ENCODE measurements at regions not wholly inside any gene's neighbourhood (a gene's known extent, or its start where the extent isn't known, plus 50 kb on each side); places are given as distances from the start of the nearest gene placed in this dataset.

DNA sequence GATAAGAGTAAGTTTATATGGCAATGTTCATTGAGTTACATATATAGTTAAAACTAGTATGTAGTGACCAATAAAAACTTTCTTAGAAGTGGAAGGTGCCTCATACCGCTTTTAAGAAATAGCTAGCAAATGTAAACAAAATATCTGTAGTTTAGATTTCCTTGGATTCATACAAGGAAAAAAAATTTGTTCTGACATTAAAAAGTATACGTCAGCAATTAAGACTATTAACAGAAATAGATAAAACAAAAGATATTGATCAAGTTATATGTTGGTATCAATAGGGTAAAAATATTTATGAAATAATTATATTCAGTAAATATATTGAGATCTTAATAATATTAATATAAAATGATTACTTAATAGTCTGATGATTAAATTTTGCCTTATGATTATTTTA is 718.8 kb upstream of the LRFN5 start:
- H2BK120ac ChIP-seq (ENCODE audit: low read depth, low read length, poor library complexity, severe bottlenecking) = no peak overlapping the region

More for the DNA sequence above, 718.8 kb upstream of the LRFN5 start:
- Histone ChIP-seq H3K79me2 (ENCODE audit: insufficient read depth, low read length) (no peaks in the 10 kb centered on the region), H3T11ph (ENCODE audit: low read length) (no peak overlapping the region), H2BK15ac (ENCODE audit: low read depth, low read length) (no peak overlapping the region), H2AFZ (ENCODE audit: low read length) (no peak overlapping the region), H3K4me2 (ENCODE audit: insufficient read depth, insufficient read length, low read length) (no peak overlapping the region), H4K91ac (ENCODE audit: insufficient read length, low read depth, low read length) (no peak overlapping the region), H2BK5ac (ENCODE audit: insufficient read length, low read length) (no peak overlapping the region), H2BK20ac (ENCODE audit: low read depth, low read length, poor library complexity, severe bottlenecking) (no peak overlapping the region), H3K27ac (ENCODE audit: insufficient read length, low read depth, low read length) (no peak overlapping the region), H3K79me1 (ENCODE audit: insufficient read depth, low read depth, low read length, poor library complexity, severe bottlenecking) (no peaks in the 10 kb centered on the region), H2AK5ac (ENCODE audit: insufficient read length, low read length) (no peak overlapping the region), H3K9ac (ENCODE audit: extremely low read depth, insufficient read length, low read length) (no peak overlapping the region), H4K5ac (ENCODE audit: insufficient read length, low read depth, low read length) (no peak overlapping the region), H3K4ac (ENCODE audit: low read depth, low read length) (no peak overlapping the region), H3K14ac (ENCODE audit: insufficient read depth, low read length) (no peak overlapping the region), H3K18ac (ENCODE audit: insufficient read length, low read depth, low read length) (no peak overlapping the region), H3K9me3 (ENCODE audit: control insufficient read depth, low read depth, low read length) (no peaks in the 10 kb centered on the region), H4K20me1 (ENCODE audit: control insufficient read depth, insufficient read depth, insufficient read length) (no peaks in the 10 kb centered on the region), H3K23me2 (ENCODE audit: insufficient read length, low read depth, low read length, poor library complexity, severe bottlenecking) (no peaks in the 10 kb centered on the region), H2BK12ac (ENCODE audit: insufficient read length, low read depth, low read length) (no peak overlapping the region), H4K8ac (replicated peaks; ENCODE audit: insufficient read length, low read depth, low read length) (no peak overlapping the region), H3K56ac (ENCODE audit: insufficient read length, low read depth, low read length) (no peak overlapping the region), H3K27me3 (ENCODE audit: insufficient read depth, low read length) (no peaks in the 10 kb centered on the region), H3K23ac (ENCODE audit: insufficient read length, low read depth, low read length) (no peak overlapping the region), H3K4me1 (ENCODE audit: insufficient read depth, low read length) (no peaks in the 10 kb centered on the region)
- Mint-ChIP-seq H3K27ac (no peak overlapping the region), H3K4me1 (no peaks in the 10 kb centered on the region), H3K36me3 (ENCODE audit: insufficient read depth in 1 of 3, low read depth in 3 of 3) (no peaks in the 10 kb centered on the region), H3K4me3 (no peak overlapping the region), H3K9me3 (no peaks in the 10 kb centered on the region), H3K27me3 (ENCODE audit: low read depth) (no peaks in the 10 kb centered on the region; the same call in 1 of the 2 replicates)
- WGBS (ENCODE audit: extremely low coverage, insufficient read length, low lambda C conversion rate) = no CpG with 5 or more reads among the region's 2 CpGs
- no peak for DNase-seq
- TF ChIP-seq, protein P1, sequence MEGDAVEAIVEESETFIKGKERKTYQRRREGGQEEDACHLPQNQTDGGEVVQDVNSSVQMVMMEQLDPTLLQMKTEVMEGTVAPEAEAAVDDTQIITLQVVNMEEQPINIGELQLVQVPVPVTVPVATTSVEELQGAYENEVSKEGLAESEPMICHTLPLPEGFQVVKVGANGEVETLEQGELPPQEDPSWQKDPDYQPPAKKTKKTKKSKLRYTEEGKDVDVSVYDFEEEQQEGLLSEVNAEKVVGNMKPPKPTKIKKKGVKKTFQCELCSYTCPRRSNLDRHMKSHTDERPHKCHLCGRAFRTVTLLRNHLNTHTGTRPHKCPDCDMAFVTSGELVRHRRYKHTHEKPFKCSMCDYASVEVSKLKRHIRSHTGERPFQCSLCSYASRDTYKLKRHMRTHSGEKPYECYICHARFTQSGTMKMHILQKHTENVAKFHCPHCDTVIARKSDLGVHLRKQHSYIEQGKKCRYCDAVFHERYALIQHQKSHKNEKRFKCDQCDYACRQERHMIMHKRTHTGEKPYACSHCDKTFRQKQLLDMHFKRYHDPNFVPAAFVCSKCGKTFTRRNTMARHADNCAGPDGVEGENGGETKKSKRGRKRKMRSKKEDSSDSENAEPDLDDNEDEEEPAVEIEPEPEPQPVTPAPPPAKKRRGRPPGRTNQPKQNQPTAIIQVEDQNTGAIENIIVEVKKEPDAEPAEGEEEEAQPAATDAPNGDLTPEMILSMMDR (conservative IDR thresholded peaks at IDR 0.05) = no peak
